ENCODE measurements at regions not wholly inside any gene's neighbourhood (a gene's known extent, or its start where the extent isn't known, plus 50 kb on each side); places are given as distances from the start of the nearest gene placed in this dataset.

GRCh38 chr7:84669177-84669732, 474.7 kb upstream of the SEMA3A start:
- TF ChIP-seq CTCF (IDR thresholded peaks at IDR 0.05 in 2 of 3, conservative IDR thresholded peaks at IDR 0.05 in 1 of 3; ENCODE audit: borderline replicate concordance in 1 of 3, insufficient read depth in 1 of 3, low read depth in 2 of 3, low read length in 2 of 3) (no peak), YY1 (IDR thresholded peaks at IDR 0.05; ENCODE audit: extremely low read depth, insufficient replicate concordance, low read depth, low read length) (no peak), ZNF274 (IDR thresholded peaks at IDR 0.05; ENCODE audit: low read depth, low read length) (no peak), MAX (IDR thresholded peaks at IDR 0.05) (no peak), POLR2A (IDR thresholded peaks at IDR 0.05; ENCODE audit: borderline replicate concordance, extremely low read depth, insufficient read depth, insufficient read length) (no peak), ATF3 (IDR thresholded peaks at IDR 0.05) (no peak), ZFX (IDR thresholded peaks at IDR 0.05) (no peak), ZBTB33 (IDR thresholded peaks at IDR 0.05; ENCODE audit: extremely low read depth, insufficient replicate concordance, low read length) (no peak), CBX3 (IDR thresholded peaks at IDR 0.05; ENCODE audit: low read depth) (no peak), EZH2 (IDR thresholded peaks at IDR 0.05) (no peak), RAD21 (IDR thresholded peaks at IDR 0.05; ENCODE audit: low read depth) (no peak), POLR2AphosphoS5 (IDR thresholded peaks at IDR 0.05; ENCODE audit: low read depth, low read length) (no peak), EZH2phosphoT487 (IDR thresholded peaks at IDR 0.05; ENCODE audit: borderline replicate concordance) (no peak)

Data from HCT116 (cell line).